Suprapubic skin (tissue), 4 donors: ENCODE measurements at regions not wholly inside any gene's neighbourhood (a gene's known extent, or its start where the extent isn't known, plus 50 kb on each side); places are given as distances from the start of the nearest gene placed in this dataset.

ENCODE experiments used
- CTCF ChIP-seq, 2 donors: fragments of 200-600 bp in 1 of 2; fragments of 450-650 bp in 1 of 2; sonication (generic) in 1 of 2; IDR thresholded peaks; one replicate each; pipeline ENCODE4 v1.5.1; 2016 to 2019; ENCODE audit warnings: antibody characterized with exemption in 2 of 2, mild to moderate bottlenecking in 1 of 2, moderate library complexity in 1 of 2
- EP300 ChIP-seq: sonication (generic); formaldehyde crosslinking; IDR thresholded peaks from one replicate; pipeline ENCODE4 v1.6.1; 2017; ENCODE audit warnings: antibody characterized with exemption
- POLR2A ChIP-seq, 2 donors: fragments of 450-650 bp; IDR thresholded peaks; one replicate each; pipeline ENCODE4 v1.6.1; 2017; ENCODE audit warnings: antibody characterized with exemption in 2 of 2, mild to moderate bottlenecking in 2 of 2, moderate library complexity in 2 of 2
- POLR2AphosphoS5 ChIP-seq, 3 donors: sonication (generic); formaldehyde crosslinking; IDR thresholded peaks; one replicate each; pipeline ENCODE4 v1.6.1; 2017; ENCODE audit warnings: antibody characterized with exemption in 3 of 3

GRCh38 chr2:67628892-67629291 lies 231.8 kb downstream of the ETAA1 start:
- TF ChIP-seq POLR2A (IDR thresholded peaks at IDR 0.05): no peak
- TF ChIP-seq CTCF (IDR thresholded peaks at IDR 0.05): no peak
- no peak for TF ChIP-seq POLR2AphosphoS5 (IDR thresholded peaks at IDR 0.05)
- no peak for TF ChIP-seq EP300
